GM19239 (cell line): ENCODE measurements at regions not wholly inside any gene's neighbourhood (a gene's known extent, or its start where the extent isn't known, plus 50 kb on each side); places are given as distances from the start of the nearest gene placed in this dataset.
A peak's percentile ranks its signal among the peaks of the same experiment; 100 is the strongest.

ENCODE experiments used
- DNase-seq: peaks from one replicate; pipeline ENCODE4 v3.0.0; 2011; ENCODE audit warnings: low spot score; ENCODE audit not compliant: insufficient read length
- FAIRE-seq: peaks from 2 replicates; lab custom pipeline; 2011; peaks lifted over from hg19 to GRCh38; lab: Jason Lieb, UNC

DNA sequence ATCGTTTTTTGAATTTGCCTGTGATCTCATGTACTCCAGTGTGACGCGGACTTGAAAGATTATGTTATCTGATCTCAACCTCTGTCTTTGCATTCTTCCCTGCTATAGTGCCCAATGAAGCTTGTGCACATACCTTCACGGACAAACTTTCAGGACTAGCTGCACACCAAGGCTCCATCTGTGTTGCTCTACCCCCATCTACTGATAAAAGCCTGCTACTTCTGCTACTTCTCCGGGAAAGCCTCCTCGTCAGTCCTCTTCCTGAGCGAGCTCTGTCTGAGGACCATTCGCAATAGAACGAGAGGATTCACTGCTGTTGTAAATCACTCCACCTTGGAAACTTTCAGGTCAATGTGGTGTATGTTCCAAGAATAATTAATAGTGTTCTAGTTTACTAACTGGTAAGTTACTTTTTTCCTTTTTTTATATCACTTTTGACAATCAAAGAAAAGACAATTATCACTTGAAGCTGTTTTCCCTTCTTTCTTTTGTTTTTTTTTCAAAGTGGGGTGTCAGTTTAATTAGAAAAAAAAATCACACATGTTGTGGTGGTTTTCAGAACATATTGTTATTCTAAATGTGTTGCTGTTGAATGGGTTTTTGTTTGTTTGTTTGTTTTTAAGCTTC lies 217.6 kb downstream of the ARRDC4 start:
- DNase-seq (peak; percentile 5), FAIRE-seq (no peak)

DNA sequence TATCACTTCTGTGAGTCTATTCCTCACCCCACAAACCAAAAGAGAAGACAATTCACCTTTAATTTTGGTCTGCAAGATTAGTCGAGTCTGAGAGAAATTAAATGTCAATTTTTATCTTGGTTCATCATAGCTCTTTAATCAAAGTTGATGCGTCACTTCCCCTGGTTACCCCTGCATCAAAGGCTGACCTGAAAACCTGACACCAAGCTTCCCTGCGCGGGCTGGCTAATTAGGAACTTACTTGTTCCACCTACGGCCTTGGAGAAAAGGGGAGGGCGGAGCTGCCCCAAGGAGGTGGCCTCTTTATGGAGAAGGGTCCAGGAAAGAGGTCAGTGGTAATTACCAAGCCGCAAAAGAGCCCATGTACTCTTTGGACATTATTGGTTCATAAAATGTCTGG lies 218.4 kb downstream of the ARRDC4 start:
- FAIRE-seq (no peak), DNase-seq (no peak)

DNA sequence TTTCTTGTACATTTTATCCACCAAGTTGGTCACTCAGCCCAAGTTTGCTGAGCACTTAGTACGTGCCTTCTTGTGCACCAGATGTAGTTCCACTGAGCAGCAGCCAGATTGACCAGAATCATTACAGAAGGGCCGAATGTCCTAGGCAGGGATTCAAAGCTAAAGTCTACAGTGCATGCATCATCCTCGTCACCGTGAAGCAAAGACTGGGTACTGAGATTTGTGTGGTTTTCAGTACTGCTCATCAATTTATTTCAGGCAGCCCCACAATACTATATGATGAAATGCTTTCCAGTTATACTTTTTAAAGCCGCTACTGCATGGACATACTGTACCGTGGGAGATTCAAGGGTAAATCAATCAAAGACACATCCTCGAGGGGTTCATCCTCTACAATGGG lies 227.0 kb downstream of the ARRDC4 start:
- DNase-seq, result no peak
- no peak for FAIRE-seq

DNA sequence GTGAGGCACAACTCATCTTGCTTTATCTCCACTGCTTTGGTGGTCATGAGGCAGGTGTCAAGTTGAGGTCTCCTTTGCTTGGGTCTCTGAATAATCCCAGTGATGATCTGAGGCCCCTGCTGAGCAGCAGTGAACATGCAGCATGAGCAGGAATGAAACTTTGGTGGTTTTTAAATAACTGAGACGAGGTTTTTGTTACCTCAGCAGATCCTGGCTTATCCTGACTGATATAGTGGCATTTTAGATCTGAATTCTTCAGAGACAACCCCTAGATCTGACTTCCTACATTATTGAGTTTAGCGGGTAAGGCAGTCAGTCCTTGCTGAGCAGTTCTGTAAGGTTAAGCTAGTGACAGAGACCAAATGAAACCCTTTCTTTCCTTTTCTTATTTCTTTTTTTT lies 230.4 kb downstream of the ARRDC4 start:
- no peak for FAIRE-seq
- DNase-seq, result no peak

DNA sequence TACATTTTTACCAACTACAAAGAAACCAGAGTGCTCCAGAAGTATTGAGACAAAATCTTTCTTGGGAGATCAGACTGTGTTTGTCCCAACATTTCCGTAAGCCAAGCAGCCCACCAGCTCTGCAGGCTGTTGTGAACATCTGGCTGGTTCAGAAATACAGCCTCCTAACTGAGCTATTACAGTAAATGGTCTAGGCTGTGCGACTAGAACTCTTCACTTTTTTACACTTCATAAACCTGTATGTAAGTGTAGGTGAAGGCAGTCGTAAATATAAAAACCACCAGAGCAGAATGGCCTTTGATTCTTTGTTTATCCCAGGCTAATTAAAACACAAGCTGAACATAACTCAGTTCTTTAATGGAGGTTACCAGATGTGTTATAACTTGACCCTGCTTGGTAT lies 235.3 kb downstream of the ARRDC4 start:
- FAIRE-seq (no peak), DNase-seq (no peak)

DNA sequence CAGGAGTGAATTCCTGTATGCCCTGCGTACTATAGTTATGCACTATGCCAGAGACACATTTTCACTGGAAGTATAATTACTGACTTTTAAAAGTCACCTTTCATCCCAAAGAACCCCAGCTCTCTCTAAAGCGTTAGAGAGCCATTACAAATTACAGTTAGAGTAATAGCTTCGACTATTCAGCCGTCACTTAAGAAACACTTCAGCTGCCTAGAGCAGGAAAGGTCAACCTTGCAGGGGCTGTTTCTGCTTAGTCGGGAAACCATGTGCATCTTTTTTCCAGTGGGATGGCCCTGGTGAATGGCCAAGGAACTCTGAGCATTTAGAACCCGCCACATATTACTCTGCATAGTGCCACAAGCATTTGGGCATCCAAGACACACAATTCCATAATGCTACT lies 235.9 kb downstream of the ARRDC4 start:
- FAIRE-seq (no peak), DNase-seq (no peak)

DNA sequence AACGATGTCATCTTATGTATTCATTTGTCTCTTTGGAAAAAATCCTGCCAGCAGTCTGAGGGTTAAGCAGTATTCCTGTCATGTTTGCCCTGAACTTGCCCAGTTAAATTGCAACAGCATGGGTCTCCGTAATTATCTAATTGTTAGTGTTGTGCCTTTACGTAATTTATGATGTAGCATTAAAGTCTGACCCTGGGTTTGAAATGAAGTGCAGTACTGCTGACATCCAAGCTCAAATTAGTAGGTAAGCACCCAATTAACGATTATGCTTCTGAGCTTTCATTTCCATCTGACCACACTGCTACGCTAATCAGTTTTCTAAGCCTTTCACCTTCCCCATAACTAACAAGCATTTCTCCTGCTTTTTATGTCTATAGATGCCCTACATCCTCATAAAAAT lies 241.8 kb downstream of the ARRDC4 start:
- FAIRE-seq, result no peak
- no peak for DNase-seq

DNA sequence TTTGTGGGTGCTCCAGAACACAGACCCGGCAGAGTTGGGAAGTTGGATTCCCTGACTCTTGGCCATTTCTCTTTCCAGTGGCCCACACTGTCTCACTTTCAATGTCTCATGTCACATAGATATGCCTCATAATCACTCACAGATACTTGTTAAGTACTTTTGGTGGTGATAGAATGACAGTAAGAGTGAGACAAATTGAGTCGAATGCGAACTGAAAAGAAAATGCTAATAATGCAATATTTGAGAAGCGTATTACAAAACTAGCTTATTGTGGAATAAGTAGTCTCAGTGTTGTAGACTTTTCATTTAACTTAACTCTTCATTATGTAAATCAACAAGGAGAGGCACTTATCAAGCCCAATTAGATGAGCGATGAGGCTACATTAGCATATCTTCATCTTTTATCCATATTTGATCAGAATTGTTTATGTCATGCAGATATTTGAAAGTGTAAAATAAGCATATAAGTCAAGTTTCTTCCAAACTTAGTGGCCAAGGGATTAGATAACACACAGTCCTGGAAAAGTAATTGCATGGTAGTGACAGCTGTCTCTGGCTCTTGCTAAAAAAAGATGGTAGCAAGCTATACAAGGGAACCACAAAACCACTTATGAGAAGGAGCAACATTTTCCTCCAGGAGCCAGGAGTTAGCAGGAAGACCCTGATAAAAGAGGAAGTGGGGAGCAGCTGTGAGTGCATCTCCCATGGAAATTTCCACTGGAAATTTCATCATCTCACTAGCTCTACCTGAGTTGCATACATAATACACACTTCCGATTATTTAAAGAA lies 243.6 kb downstream of the ARRDC4 start:
- DNase-seq, result no peak
- FAIRE-seq, result no peak

DNA sequence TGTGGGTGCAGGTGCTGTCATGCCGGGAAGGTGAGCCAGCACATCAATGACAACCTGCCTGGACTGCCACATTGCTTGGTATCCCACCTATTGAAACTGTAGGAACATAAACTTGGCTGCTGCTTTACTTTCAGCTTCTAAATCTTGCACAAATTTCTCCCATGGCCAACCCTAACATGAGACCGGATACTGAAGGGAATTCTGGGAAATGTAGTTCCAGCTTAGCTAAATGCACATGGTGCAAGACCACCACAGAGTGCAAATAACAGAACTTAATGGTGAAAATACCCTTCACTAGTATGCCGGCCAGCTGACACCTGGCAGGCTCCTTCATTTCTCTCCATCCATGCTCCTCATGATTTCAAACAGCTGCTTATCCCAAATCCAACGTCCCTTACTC lies 247.4 kb downstream of the ARRDC4 start:
- FAIRE-seq (no peak), DNase-seq (no peak)

DNA sequence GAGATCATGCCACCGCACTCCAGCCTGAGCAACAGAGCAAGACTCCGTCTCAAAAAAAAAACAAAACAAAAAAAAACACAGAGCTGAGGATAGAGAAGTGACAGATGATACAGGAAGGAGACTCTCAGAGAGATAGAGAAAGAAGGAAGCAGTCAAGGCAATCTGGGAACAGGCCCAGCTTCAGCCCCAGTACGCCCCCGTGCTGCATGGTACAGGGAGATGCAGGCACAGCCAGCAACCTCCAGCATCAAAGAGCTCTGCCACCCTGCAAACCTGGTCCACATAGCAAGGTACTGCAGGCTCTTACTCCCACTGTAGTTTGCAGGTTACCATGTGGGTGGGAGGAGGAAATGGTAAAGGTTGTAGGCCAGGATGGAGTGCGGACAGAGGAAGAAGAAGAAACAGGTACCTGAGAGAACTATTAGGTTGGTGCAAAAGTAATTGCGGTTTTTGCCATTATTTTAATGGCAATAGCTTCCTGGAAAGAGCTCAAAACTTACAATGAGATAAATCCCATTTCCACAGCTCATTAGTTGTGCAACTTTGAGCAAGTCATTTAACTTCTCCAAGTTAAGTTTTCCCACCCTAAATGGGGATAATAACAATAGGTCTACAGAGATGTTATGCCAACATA lies 253.0 kb downstream of the ARRDC4 start:
- no peak for FAIRE-seq
- no peak for DNase-seq

DNA sequence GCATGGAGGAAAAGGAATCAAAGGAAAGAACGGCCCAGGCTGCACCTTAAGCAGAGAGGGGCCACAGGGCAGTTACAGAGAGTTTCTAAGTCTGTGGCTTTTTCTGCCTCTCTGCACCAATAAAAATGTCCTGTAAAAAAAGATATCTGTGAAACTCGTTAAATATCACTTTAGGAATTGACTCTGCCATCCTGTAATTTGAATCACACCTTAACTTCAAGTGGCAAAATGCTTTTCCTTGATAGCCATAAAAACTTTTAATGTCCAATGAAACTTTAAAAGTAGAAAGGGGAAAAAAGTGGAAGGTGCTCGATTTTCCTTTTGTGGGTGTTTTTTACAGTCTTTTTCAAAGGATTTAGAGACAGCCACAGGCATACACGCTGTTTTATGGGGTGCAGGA lies 255.7 kb downstream of the ARRDC4 start:
- FAIRE-seq, result no peak

DNA sequence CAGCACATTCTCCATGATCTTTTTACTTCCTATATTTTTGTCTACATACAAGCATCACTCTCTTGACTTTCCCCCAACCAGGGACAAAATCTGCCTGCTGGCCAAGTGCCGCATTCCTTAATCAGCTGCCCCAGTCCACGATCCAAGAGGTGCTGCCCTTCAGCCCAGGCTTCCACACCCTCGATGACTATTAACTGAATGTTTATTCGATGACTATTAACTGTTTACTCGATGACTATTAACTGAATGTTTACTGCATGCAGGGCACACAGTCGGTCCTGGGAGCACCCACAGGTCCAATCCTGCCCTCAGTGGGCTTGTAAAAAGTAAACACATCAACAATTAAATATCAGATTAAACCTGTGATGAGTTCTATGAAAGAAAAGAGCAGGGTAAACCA lies 256.9 kb downstream of the ARRDC4 start:
- no peak for DNase-seq
- no peak for FAIRE-seq

More for the DNA sequence above, 255.7 kb downstream of the ARRDC4 start:
- DNase-seq, result no peak

DNA sequence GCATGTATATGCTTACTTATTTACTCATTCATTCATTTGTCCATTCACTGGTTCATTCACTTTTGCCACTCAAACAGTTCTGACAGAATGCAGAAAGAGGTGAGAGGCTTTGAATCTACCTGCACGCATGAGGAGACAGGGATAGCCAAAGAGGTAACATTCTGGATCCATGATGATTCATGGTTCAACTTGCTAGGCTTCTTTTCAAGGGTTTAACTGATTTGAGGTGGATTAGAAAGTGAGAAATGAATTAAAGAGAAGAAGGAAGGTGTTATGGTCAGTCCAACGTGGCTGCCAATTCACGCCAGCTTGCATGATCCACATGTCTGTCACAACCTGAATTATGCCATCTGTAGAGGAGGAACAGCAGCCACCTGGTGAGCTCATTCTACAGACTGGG lies 260.6 kb downstream of the ARRDC4 start:
- no peak for FAIRE-seq
- no peak for DNase-seq

DNA sequence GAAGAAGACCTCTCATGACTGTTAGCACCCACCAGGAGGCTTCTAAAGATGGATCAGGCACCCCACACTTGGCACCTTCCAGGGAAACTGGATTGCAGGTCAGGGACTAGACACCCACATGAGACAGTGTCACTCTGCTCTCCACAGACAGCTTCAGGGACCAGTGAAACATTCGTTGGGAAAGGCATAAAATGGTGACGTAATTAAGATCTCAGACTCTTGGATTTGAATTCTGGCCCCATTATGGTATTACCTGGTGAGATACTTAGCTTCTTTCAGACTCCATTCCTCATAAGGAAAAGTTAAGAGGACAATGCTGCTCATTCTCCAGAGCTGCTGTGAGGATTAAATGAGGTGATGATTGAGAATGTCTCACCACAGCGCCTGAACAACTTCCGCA lies 261.1 kb downstream of the ARRDC4 start:
- no peak for FAIRE-seq

DNA sequence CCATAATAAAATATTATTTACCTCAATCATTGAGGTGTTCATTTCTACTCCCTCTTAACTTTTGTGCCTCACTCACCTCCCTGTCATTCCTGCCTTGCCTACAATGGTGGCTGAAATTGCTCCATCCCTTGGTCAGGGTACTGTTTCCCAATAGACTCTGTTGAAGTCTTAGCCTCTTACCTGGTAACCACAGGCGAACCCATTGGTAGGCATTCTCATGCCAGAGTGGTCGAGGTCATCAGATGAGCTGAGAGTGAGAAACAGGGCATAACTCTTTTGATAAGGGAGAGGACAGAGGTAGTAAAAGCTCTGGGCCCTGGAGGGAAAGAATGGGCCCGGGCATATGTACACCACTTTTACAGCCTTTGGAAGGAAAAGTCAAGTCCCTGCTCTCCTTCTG lies 265.6 kb downstream of the ARRDC4 start:
- FAIRE-seq, result no peak
- no peak for DNase-seq

More for the DNA sequence above, 261.1 kb downstream of the ARRDC4 start:
- no peak for DNase-seq

DNA sequence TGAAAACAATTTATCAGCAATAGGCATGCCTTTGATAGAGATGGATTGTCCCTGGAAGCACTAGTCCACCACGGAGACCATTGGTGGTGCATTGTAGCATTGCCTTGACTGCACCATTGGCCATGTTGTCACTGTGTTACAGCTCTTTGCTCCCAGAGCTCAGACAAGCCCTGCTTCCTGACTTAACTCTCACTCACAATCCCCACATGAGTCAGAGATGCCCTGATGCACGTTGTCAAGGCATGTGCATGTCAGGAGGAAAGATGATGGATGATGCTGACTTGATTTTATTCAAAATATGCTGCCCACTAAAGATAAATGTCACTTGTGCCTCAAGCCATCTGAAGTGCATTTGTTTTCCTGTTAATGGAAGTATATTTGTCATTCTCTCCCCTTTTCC lies 266.1 kb downstream of the ARRDC4 start:
- FAIRE-seq (no peak), DNase-seq (no peak)

DNA sequence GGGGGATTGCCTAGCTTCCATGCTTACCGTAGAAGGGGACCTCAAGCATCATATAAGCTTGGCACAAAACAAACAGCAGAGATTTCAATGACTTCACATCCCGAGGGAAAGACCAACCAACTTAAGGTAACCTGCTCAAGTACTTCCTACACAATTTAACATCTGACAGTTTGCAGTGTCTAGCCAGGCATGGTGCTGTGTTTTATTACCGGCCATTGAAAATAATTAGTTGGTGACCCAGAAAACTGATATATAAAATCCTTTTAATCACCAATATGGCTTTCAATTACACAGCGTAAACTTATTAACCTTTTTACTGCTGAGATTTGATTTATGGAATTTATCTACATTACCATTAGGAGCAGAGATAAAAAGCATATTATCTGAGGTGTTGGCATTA lies 268.3 kb downstream of the ARRDC4 start:
- no peak for FAIRE-seq
- no peak for DNase-seq

DNA sequence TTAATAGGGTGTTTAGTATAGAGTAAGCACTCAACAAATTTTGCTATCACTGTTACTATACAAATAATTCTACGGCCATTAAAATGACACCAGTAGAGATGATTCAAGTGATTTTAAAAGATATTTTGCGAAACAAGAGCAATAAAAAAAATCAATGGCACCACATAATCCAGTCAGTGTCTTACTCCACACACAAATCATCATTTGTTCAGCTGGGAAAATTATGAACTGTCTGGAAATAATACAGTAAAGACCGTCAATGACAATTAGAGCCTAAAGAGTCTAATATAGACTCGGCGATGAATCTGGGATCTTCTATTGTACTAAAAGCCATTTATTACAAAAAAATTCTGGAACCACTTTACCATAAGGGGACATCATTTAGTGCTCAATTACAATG lies 270.5 kb downstream of the ARRDC4 start:
- DNase-seq (no peak), FAIRE-seq (no peak)

DNA sequence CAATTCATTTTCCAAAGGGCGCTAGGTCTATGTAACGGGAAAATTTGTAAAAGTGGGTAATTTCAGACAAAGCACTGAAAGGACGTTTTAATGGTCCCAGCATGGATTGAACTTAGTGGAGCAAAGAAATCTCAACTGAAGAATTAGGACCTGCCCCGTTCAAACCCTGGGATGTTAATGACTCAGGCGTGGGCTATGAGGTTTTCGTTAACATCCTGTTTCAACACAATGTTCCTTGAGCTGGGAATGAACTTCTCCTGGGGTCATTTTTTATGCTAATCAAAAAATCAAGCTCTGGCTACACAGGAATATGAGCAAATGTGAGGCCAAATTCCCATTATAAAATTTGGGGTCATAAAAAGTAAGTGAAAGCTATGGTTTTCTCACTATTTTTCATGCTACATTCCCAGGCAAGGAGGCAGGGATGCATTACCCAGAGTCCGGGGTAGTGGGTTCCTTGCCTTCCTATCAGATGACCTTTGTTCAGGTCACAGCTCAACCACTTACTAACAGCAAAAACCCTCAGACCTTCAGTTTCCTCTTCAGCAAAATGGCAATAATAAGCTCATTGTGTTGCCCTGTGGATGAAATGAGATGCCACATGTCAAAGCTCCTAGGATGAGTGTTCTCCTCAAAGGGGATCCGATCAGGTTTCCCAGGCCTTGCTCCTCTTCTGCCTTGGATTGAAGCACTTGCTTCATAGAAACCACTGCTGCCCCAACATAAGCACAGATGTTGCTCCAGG lies 271.4 kb downstream of the ARRDC4 start:
- DNase-seq (no peak), FAIRE-seq (no peak)

DNA sequence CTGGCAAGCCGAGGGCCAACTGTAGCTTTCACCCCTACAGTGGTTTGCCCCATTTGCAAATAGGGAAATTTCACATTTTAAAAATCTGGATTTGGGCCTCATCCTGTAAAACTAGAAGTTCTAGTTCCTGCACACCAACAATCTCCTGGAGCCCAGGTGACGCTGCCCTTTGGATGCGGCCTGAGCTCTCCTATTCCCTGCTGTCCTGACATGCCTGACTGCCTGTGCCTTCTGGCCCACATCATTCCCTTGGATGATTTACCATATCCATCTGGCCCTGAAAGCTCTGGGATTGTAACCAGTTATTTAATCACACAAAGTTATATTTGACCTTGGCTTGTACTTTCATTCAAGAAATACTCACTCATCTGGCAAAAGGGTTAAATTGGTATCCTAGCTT lies 272.3 kb downstream of the ARRDC4 start:
- FAIRE-seq, result no peak
- no peak for DNase-seq

DNA sequence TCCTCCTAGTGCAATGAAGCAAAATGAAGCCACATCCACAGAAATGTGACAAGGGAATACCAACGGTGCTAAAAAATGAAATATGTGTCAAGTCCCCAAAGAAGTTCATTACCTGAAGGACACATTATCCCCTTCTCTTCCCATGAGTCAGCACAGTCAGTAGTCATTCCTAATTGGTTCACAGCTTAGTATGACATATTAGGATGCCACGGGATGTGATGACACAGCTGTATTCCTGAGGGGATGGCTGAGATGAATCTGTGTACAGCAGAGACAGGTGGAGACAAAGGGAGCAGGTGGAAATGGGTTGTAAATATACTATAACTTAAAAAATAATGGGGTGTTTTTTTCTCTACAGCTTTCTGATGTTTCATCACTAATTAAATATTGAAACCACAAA lies 273.4 kb downstream of the ARRDC4 start:
- no peak for FAIRE-seq
- DNase-seq, result no peak
